ENCODE measurements at regions not wholly inside any gene's neighbourhood (a gene's known extent, or its start where the extent isn't known, plus 50 kb on each side); places are given as distances from the start of the nearest gene placed in this dataset.

DNA sequence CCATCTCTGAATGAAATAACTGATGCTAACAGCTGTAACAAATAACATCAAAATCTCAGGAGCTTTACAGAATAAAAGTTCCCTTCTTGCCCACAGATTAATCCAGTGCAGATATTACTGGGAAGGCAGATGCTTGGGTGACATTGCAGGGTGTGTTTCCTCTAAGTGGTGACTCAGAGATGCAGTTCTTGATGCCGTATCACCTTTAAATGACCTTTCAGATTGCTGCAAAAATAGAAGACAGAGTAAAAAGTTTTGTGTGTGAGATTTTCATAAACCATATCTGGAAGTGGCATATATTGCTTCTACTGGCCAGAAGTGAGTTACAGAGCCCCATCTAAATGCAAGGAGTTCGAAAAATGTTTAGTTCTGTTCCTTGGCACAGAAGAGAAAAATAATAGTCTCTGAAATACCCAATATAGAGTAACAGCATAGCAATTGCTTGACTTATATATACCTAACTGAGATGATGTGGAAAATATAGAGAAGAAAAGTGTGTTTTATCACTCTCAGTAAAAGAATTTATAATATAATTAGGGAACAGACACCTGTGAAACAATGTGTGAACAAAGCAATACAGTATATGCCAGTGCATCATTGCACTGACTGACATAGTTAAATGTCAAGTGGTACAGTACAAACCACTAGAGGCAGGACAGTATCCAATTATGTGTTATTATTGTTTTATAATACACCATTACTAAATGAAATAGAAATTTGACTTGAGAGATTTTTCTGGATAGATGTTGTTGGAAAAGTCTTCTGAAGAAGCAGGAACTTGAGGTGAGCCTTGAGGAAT, 430.7 kb upstream of the CBLB start:
- 37 to 58% methylated on average over 2 of the region's 2 CpGs for WGBS, 2 donors
- no peak for DNase-seq (ENCODE audit: low spot score in 2 of 2)
- TF ChIP-seq, protein P1, sequence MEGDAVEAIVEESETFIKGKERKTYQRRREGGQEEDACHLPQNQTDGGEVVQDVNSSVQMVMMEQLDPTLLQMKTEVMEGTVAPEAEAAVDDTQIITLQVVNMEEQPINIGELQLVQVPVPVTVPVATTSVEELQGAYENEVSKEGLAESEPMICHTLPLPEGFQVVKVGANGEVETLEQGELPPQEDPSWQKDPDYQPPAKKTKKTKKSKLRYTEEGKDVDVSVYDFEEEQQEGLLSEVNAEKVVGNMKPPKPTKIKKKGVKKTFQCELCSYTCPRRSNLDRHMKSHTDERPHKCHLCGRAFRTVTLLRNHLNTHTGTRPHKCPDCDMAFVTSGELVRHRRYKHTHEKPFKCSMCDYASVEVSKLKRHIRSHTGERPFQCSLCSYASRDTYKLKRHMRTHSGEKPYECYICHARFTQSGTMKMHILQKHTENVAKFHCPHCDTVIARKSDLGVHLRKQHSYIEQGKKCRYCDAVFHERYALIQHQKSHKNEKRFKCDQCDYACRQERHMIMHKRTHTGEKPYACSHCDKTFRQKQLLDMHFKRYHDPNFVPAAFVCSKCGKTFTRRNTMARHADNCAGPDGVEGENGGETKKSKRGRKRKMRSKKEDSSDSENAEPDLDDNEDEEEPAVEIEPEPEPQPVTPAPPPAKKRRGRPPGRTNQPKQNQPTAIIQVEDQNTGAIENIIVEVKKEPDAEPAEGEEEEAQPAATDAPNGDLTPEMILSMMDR (IDR thresholded peaks at IDR 0.05): no peak
- TF ChIP-seq POLR2A (IDR thresholded peaks at IDR 0.05): no peak
- no peak overlapping the region for H3K4me3 ChIP-seq (ENCODE audit: low read depth, poor library complexity, severe bottlenecking)
- intact Hi-C loops (cut with DNase I; ENCODE audit: low total_unique reads): no loop called here

DNA sequence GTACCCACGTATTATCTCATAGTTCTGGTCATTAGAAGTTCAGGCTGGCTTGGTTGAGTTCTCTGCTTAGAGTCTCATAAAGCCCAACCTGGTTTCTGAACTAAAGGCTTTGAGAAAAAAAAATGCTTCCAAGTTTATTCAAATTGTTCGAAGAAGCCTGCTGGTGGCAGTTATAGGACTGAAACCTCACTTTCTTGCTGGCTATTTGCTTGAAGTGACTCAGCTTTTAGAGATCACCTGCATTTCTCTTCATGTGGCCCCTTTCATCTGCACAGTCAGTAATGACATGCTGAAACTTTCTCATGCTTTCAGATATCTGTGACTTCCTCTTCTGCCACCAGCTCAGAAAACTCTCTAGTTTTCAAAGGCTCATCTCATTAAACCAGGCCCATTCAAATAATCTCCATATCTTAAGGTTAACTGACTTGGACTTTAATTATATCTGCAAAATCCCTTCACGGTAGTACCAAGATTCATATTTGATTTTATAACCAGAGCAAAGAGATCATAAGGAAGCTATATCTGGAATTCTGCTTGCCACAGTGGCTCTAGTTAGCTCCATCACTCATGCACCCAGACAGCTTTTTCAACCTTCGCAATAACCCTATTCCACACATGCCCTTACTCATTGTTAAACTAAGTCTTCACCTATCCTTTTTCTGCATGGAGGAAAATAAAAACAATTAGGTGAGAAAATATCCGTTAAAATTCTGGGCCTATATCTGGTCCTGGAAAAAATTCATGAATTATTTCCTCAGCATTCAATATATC, 433.8 kb upstream of the CBLB start:
- H3K4me3 ChIP-seq (ENCODE audit: low read depth, poor library complexity, severe bottlenecking): no peak overlapping the region
- intact Hi-C loops (cut with DNase I; ENCODE audit: low total_unique reads): no loop called here
- WGBS, 2 donors: 79 to 80% methylated on average over 5 of the region's 5 CpGs
- DNase-seq (ENCODE audit: low spot score in 2 of 2): no peak
- TF ChIP-seq, protein P1 (IDR thresholded peaks at IDR 0.05): no peak

GRCh38 chr3:106303766-106304165, 435.0 kb upstream of the CBLB start:
- intact Hi-C loops (cut with DNase I; ENCODE audit: low total_unique reads): no loop called here
- H3K4me3 ChIP-seq (ENCODE audit: low read depth, poor library complexity, severe bottlenecking): no peak overlapping the region
- TF ChIP-seq POLR2A (IDR thresholded peaks at IDR 0.05): no peak
- TF ChIP-seq, protein P1 (IDR thresholded peaks at IDR 0.05): no peak
- no peak for DNase-seq (ENCODE audit: low spot score in 2 of 2)

GRCh38 chr3:106305127-106305526, 436.3 kb upstream of the CBLB start:
- no peak overlapping the region for H3K4me3 ChIP-seq (ENCODE audit: low read depth, poor library complexity, severe bottlenecking)
- no peak for DNase-seq (ENCODE audit: low spot score in 2 of 2)
- TF ChIP-seq POLR2A (IDR thresholded peaks at IDR 0.05): no peak
- TF ChIP-seq, protein P1 (IDR thresholded peaks at IDR 0.05): no peak
- WGBS, 2 donors: 84 to 90% methylated on average over 2 of the region's 2 CpGs
- intact Hi-C loops (cut with DNase I; ENCODE audit: low total_unique reads): no loop called here

GRCh38 chr3:106305882-106306435, 437.1 kb upstream of the CBLB start:
- TF ChIP-seq, protein P1 (IDR thresholded peaks at IDR 0.05): no peak
- intact Hi-C loops (cut with DNase I; ENCODE audit: low total_unique reads): no loop called here
- DNase-seq (ENCODE audit: low spot score in 2 of 2): no peak
- 71 to 79% methylated on average over 1 of the region's 1 CpG for WGBS, 2 donors
- H3K4me3 ChIP-seq (ENCODE audit: low read depth, poor library complexity, severe bottlenecking): no peak overlapping the region
